ENCODE measurements at regions not wholly inside any gene's neighbourhood (a gene's known extent, or its start where the extent isn't known, plus 50 kb on each side); places are given as distances from the start of the nearest gene placed in this dataset.
"Not testable (repeated sequence)": the region's sequence is repeated elsewhere in the genome, so short reads cannot be mapped to it uniquely, and the experiment has no call there.

GRCh38 chr21:15667819-15668218 lies 62.0 kb upstream of the USP25 start:
- Mint-ChIP-seq H3K36me3 (ENCODE audit: insufficient read depth, unreplicated experiment) (no peaks in the 10 kb centered on the region), H3K9me3 (ENCODE audit: low read depth, unreplicated experiment) (no peaks in the 10 kb centered on the region), H3K27me3 (ENCODE audit: unreplicated experiment) (no peaks in the 10 kb centered on the region), H3K4me1 (ENCODE audit: low read depth, unreplicated experiment) (no peaks in the 10 kb centered on the region), H3K4me3 (ENCODE audit: low read depth, unreplicated experiment) (no peak overlapping the region), H3K27ac (ENCODE audit: unreplicated experiment) (no peak overlapping the region)
- CTCF ChIA-PET = no interaction called here
- BruUV-seq (replicated peaks) = no TSS peak
- TF ChIP-seq CTCF (IDR thresholded peaks at IDR 0.05; ENCODE audit: unreplicated experiment) = no peak
- no peak for DNase-seq
- intact Hi-C loops (cut with micrococcal nuclease; ENCODE audit: unreplicated experiment) = no loop called here

GRCh38 chr21:15669247-15669646 lies 60.5 kb upstream of the USP25 start:
- intact Hi-C loops (cut with micrococcal nuclease; ENCODE audit: unreplicated experiment) = no loop called here
- no TSS peak for BruUV-seq (replicated peaks)
- CTCF ChIA-PET = no interaction called here
- no peak overlapping the region for H3K27ac Mint-ChIP-seq (ENCODE audit: unreplicated experiment)
- DNase-seq = no peak
- H3K4me1 Mint-ChIP-seq (ENCODE audit: low read depth, unreplicated experiment) = no peaks in the 10 kb centered on the region
- no peak for TF ChIP-seq CTCF (IDR thresholded peaks at IDR 0.05; ENCODE audit: unreplicated experiment)
- H3K36me3 Mint-ChIP-seq (ENCODE audit: insufficient read depth, unreplicated experiment) = no peaks in the 10 kb centered on the region
- H3K27me3 Mint-ChIP-seq (ENCODE audit: unreplicated experiment) = no peaks in the 10 kb centered on the region
- no peaks in the 10 kb centered on the region for H3K9me3 Mint-ChIP-seq (ENCODE audit: low read depth, unreplicated experiment)
- no peak overlapping the region for H3K4me3 Mint-ChIP-seq (ENCODE audit: low read depth, unreplicated experiment)

- Mint-ChIP-seq H3K4me3 (ENCODE audit: low read depth, unreplicated experiment) (no peak overlapping the region), H3K27ac (ENCODE audit: unreplicated experiment) (no peak overlapping the region), H3K9me3 (ENCODE audit: low read depth, unreplicated experiment) (no peaks in the 10 kb centered on the region), H3K36me3 (ENCODE audit: insufficient read depth, unreplicated experiment) (no peaks in the 10 kb centered on the region), H3K27me3 (ENCODE audit: unreplicated experiment) (no peaks in the 10 kb centered on the region), H3K4me1 (ENCODE audit: low read depth, unreplicated experiment) (no peaks in the 10 kb centered on the region)
- no peak for DNase-seq
- BruUV-seq (replicated peaks) = no TSS peak
- intact Hi-C loops (cut with micrococcal nuclease; ENCODE audit: unreplicated experiment) = no loop called here
- CTCF ChIA-PET = no interaction called here
- no peak for TF ChIP-seq CTCF (IDR thresholded peaks at IDR 0.05; ENCODE audit: unreplicated experiment)
These were observed 58.6 kb upstream of the USP25 start for GRCh38 chr21:15671188-15671587.

DNA sequence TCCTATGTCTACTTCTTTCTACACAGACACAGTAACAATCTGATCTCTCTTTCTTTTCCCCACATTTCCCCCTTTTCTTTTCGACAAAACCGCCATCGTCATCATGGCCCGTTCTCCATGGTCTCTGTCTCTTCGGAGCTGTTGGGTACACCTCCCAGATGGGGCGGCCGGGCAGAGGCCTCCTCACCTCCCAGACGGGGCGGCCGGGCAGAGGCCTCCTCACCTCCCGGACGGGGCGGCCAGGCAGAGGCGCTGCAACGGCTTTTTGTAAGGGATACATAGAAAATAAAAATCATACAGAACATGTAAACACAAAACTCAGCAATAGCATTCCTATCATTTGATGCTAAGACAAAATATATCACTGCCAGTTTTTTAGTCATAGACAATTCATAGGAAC lies 57.2 kb upstream of the USP25 start:
- BruUV-seq (replicated peaks); DNase-seq; H3K4me1 Mint-ChIP-seq (ENCODE audit: low read depth, unreplicated experiment); H3K27me3 Mint-ChIP-seq (ENCODE audit: unreplicated experiment); H3K9me3 Mint-ChIP-seq (ENCODE audit: low read depth, unreplicated experiment); H3K27ac Mint-ChIP-seq (ENCODE audit: unreplicated experiment); H3K4me3 Mint-ChIP-seq (ENCODE audit: low read depth, unreplicated experiment); H3K36me3 Mint-ChIP-seq (ENCODE audit: insufficient read depth, unreplicated experiment); CTCF ChIA-PET; intact Hi-C loops (cut with micrococcal nuclease; ENCODE audit: unreplicated experiment): not testable (repeated sequence)

DNA sequence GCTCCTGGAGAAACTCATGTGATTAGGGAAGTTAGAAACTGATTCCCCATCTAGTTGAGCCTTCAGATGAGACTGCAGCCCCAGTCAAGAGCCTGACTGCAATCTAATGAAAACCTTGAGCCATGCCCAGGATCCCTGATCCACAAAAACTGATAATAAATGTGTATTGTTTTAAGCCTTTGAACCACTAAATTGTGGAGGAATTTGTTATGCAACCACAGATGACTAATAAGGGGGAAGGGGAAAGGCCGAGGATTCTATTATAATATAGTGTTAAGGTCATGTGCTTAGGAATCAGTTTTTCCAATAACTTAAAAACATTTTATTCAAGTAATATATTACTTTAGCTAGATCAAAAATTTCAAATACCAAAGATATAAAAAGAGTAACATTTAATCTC lies 52.8 kb upstream of the USP25 start:
- intact Hi-C loops (cut with micrococcal nuclease; ENCODE audit: unreplicated experiment) = no loop called here
- no TSS peak for BruUV-seq (replicated peaks)
- H3K27me3 Mint-ChIP-seq (ENCODE audit: unreplicated experiment) = no peaks in the 10 kb centered on the region
- no peak for TF ChIP-seq CTCF (IDR thresholded peaks at IDR 0.05; ENCODE audit: unreplicated experiment)
- no peaks in the 10 kb centered on the region for H3K36me3 Mint-ChIP-seq (ENCODE audit: insufficient read depth, unreplicated experiment)
- peaks cover under 1% of the 10 kb centered on the region for H3K4me1 Mint-ChIP-seq (ENCODE audit: low read depth, unreplicated experiment)
- no peaks in the 10 kb centered on the region for H3K9me3 Mint-ChIP-seq (ENCODE audit: low read depth, unreplicated experiment)
- H3K4me3 Mint-ChIP-seq (ENCODE audit: low read depth, unreplicated experiment) = no peak overlapping the region
- no peak for DNase-seq
- CTCF ChIA-PET = no interaction called here
- H3K27ac Mint-ChIP-seq (ENCODE audit: unreplicated experiment) = no peak overlapping the region

Data from Calu3 (cell line).